ENCODE measurements at regions not wholly inside any gene's neighbourhood (a gene's known extent, or its start where the extent isn't known, plus 50 kb on each side); places are given as distances from the start of the nearest gene placed in this dataset.
"Not testable (repeated sequence)": the region's sequence is repeated elsewhere in the genome, so short reads cannot be mapped to it uniquely, and the experiment has no call there.

DNA sequence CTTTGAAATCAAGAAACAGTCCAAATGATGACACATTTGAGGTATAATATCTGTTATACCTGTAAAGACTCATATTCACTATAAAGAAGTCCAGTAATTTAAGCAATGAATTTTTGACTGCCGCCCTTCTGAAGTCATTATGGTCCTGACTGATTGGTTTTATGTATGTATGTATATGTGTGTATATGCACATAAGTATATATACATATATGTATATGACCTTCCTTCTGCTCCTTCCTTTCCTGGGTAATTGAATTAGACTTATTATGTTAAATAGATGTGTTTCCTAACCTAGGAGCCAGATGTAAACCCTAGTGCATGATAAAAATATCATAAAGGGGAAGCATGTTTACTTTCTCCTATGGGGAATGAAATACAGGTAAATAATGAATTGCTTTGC is 343.1 kb upstream of the BRINP1 start:
- DNase-seq = no peak

- DNase-seq = no peak
Measured at GRCh38 chr9:119709431-119709830, 340.2 kb upstream of the BRINP1 start.

DNA sequence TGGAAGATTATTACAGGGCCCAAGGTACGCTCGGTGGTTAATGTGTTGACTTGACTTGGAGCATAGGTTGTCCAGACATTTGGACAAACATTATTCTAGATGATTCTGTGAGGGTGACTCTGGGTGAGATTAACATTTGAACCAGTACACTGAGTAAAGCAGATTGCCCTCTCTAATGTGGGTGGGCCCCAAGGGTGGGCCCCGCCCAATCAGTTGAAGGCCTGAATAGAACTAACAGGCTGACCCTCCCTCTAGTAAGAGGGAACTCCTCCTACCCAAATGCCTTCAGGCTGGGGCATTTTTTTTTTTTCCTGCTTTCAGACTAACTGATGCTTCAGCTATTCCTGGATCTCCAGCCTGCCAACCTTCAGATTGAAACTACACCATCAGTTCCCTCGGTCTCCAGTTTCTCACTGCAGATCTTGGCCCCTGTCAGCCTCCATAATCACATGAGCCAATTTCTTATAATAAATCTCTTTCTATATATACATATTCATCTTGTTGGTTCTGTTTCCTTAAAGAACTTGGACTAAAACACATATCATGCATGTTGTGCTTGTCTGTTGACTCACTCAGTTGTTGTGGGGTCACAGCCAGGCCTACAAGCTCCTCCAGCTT is 338.1 kb upstream of the BRINP1 start:
- DNase-seq = no peak

GRCh38 chr9:119701651-119702050 is 332.4 kb upstream of the BRINP1 start:
- DNase-seq = no peak

GRCh38 chr9:119698535-119698934 is 329.3 kb upstream of the BRINP1 start:
- DNase-seq = no peak

DNA sequence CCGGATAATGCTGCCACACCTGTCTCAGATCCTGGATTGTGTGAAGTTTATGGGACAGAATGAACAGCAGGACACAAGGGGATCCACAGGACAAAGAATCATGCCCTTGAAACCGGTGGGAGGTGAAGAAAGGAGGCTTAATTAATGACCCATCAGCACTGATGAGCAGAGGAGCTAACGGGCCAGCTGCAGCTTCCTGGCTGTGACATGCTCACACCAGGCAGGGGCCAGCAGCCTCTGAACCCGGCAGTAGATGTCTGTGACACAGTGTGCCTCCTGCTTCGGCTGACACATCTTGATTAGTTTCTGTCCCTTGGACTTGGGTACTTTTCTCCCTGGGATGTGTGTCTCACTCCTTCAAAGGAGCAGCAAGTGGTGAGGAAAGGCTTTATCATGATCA is 328.8 kb upstream of the BRINP1 start:
- DNase-seq = no peak

DNA sequence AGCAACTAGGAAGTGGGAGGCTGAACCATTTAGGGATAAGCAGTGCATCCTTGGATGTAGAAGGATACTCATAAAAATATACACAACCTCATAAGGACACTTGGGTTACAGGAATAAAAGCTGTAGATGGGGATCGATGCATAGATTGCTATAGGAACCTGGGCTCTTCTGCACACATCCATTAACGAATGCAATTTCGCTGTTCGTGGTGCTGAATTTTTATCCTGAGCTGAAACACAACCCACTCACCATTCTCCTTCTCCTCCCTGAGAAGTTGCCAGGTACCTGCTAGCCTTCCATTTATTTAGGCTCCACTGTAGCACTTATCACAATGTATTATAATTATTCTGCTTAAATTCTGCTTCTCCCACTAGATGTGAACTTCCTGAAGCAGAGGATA is 320.6 kb upstream of the BRINP1 start:
- DNase-seq = no peak

DNA sequence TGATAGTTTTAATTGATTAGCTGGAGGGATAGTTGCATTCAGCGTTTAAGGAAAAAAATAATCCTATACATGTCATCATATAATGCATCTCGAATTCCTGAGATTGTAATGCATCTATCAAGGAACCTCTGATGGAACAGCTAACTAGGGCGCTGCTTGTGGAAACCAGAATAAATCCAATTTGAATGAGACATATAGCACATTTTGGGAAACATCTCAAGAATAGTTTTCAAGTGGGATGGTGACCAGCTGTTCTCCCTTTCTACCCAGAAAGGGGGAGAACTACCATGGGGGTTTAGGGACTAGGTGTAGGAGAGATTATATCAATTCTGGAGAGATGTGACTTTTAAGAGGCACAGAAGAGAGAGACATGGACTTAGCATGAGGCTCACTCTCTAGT is 319.3 kb upstream of the BRINP1 start:
- no peak for DNase-seq

DNA sequence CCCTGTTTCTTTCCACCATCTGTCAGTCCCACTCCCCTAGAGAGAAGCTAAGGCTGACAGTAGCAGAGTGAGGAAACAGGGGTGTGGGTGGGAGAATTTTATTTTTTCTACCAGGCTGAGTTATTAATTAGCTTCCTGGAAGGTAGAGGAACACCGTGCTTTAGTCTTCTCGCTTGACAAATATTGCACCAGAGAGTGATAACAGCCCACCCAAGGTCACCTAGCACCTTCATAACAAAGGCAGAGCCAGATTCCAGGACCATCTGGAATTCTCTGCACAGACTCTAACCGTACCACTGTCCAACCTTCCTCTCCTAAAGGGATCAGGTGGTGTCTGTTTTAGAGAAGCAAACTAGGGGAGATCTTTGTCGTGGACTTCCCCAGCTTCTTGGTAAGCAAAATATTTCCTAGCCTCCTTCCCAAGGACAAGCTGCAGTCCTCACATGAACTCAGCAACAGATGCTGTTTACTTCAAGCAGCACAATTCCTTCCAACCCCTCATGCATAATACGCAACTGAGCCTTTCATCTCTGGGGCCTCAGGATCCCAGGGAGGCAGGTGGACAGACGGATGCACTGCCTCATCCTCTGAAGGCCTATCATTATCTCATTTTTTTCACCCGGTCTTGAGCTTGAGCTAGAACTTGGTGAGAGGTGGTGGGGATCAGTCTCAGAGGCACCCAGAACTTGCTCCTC is 308.7 kb upstream of the BRINP1 start:
- no peak for DNase-seq

DNA sequence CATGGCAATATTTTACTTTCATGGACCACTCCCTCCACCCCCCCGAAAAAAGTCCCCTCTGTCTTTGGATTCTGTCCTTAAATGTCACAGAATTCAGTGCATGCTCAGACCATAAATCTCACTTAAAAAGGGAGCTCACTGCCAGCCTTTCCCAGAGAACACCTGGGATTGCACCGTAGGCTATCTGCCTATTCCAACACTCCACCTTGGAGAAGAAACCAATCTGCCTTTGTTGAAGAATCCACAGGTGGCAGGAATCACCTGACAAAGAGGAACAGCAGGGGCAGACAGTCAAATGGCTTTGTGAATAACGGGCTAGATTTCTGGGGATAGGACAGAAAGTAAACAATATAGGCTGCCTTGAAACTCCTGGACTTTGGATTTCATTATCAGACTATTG is 306.7 kb upstream of the BRINP1 start:
- DNase-seq = no peak

GRCh38 chr9:119672763-119673162 is 303.5 kb upstream of the BRINP1 start:
- DNase-seq = not testable (repeated sequence)

DNA sequence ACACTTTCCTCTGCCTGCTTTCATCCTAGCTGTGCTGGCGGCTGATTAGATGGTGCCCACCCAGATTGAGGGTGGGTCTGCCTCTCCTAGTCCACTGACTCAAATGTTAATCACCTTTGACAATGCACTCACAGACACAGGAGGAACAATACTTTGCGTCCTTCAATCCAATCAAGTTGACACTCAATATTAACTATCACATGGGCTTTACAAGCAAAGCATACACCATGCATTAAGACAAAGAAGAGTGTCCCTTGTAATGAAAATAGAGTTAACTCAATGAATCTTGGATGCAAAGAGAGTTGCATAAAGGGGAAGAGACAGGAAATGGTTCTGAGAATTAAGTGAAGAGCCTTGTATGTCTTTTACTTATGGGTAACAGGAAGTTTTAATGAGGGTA is 298.7 kb upstream of the BRINP1 start:
- no peak for DNase-seq

- no peak for DNase-seq
Measured at GRCh38 chr9:119667163-119667562, 297.9 kb upstream of the BRINP1 start.

DNA sequence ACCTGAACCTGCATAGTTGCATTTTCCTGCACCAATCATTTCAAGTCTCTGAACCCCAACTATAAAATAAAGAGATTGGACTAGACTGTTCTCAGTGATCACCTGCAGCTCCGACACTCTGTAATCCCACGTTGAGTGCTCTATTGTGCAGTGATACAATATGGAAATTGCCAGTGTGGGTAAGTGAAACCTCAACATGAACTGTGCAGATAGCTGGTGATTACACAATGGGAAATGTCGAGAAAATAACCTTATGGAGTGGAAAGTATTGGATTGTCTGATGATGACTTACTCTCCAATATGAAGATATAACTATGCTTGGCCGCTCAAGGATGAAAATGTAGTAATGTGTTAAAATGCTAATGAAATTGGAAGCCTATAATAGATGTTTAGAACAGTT is 293.1 kb upstream of the BRINP1 start:
- DNase-seq = no peak

DNA sequence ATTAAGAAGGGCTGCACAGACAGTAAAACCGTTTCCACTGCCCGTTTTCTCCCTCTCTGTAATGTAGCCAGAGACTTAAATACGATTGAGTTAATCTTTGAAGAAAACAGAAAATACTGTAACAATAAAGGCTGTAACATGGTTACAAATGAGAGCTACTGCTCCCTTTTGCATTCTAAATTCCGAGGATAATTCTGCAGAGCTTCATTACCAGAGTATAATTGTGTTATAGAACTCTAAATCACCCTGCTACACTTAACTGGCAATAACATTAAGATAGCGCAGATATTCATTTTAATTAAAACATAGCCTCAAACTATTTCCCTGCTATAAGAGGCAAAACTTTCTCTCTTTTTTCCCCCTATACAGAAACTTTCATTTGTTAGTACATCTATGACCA is 283.7 kb upstream of the BRINP1 start:
- no peak for DNase-seq

DNA sequence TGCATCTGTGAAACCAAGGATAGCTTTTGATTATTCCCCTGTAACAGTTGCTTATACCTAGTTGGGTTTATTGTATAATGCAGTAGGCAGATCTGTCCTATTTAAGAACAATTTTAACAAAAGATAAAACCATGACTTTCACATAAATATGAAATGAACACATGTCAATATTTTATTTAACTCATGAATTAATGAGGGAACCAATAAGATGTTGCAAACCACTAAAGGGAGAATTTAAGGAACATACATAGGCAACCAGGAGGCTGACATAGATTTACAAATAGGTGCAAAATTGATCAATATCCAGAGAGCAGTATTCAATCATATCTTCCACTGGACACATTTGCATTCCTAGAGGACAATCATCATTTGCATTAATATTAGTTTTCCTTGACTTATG is 280.0 kb upstream of the BRINP1 start:
- DNase-seq = no peak

- DNase-seq = no peak
Measured at GRCh38 chr9:119639287-119639955, 270.2 kb upstream of the BRINP1 start.

GRCh38 chr9:119634006-119634405 is 264.8 kb upstream of the BRINP1 start:
- DNase-seq = no peak

- no peak for DNase-seq
Measured at GRCh38 chr9:119611565-119611964, 242.3 kb upstream of the BRINP1 start.

DNA sequence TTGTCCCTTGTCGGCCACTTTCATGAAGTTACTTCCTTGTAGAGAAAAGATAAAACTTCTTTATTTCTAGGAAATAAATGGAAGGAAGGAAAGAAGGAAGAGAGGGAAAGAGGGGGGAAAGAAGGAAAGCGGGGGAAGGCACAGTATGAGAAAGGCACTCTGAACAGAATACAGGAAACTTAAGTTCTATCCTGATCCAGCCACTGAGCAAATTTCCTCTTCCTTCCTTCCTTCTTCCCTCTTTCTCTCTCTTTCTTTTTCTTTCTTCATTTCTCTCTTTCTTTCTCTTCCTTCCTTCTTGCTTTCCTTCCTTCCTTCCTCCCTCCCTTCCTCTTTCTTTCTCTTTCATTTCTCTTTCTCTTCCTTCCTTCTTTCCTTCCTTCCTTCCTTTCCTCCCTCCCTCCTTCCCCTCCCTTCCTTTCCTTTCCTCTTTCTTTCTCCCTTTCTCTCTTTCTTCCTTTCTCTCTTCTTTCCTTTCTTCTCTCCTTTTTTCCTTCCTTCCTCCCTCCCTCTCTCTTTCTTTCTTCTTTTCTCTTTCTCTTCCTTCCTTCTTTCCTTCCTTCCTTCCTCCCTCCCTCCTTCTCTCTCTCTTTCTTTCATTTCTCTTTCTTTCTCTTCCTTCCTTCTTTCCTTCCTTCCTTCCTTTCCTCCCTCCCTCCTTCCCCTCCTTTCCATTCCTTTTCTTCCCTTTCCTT is 240.2 kb upstream of the BRINP1 start:
- no peak for DNase-seq

GRCh38 chr9:119601632-119602031 is 232.4 kb upstream of the BRINP1 start:
- DNase-seq = no peak

- no peak for DNase-seq
Measured at GRCh38 chr9:119597499-119597898, 228.3 kb upstream of the BRINP1 start.

DNA sequence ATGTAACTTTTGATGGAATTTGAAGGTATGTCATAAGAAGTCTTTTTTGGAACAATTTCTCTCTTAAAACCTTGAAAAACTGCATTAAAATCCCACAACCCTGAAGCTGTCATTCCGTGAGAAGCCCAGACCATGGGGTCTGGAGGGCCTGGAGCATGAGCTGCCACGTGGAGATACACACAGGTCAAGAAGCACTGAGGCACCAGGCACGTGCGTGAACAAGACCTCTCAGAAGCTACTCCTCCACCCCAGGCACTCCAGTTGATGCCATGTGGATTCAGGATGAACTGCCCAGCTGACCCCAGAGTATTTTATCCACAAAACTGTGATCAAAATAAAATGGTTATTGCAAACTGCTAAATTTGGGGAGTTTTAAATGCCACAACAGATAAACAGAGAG is 227.5 kb upstream of the BRINP1 start:
- no peak for DNase-seq
